Hematopoietic multipotent progenitor cell treated with erythropoietin and hydrocortisone succinate and interleukin-3 and kit ligand, for 15 days (in vitro differentiated cells): ENCODE measurements at regions not wholly inside any gene's neighbourhood (a gene's known extent, or its start where the extent isn't known, plus 50 kb on each side); places are given as distances from the start of the nearest gene placed in this dataset.

Experiments used
- DNase-seq: peaks from one replicate; pipeline ENCODE4 v3.0.0-alpha.2; 2015; ENCODE audit warnings: low spot score

GRCh38 chrX:107502316-107502715 is 52.9 kb downstream of the FRMPD3 start:
- DNase-seq: no peak

DNA sequence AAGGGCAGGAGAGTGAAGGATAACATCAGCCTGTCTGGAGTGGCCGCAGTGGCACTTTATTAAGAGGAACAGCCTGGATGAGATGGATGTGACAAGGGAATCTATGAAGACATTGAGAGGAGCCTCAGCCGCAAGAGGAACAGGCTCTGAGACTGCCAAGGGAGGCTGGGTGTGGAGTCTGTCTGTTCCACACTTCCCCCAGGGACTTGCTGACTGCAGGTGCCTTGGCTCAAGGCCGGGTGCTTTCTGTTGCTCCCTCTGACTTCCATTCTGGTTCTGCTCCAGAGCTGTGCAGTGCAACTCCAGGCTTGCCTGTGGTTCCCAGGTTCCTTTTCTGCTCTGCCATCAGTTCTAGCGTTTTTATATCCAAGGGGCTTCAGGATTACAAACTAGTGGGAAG is 54.6 kb downstream of the FRMPD3 start:
- DNase-seq: no peak

GRCh38 chrX:107505223-107505622 is 55.8 kb downstream of the FRMPD3 start:
- DNase-seq: no peak

GRCh38 chrX:107506596-107507031 is 57.2 kb downstream of the FRMPD3 start:
- DNase-seq: no peak

- no peak for DNase-seq
These were observed 57.8 kb downstream of the FRMPD3 start for GRCh38 chrX:107507093-107507743.

DNA sequence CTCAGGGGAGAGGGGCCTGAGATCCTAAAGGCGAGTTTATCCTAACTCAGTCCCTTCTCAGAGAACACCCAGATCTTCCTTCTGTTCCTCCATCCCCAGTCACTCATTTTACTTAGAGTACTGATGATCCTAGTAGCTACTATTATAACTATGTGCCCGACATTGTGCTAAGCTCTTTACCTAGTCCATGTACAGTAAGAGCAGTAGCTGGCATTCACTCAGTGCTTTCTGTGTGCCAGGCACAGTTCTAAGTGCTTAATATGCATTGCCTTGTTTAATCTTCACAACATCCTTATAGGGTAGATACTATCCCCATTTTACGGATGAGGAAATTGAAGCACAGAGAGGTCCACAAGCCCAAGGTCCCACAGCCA is 58.3 kb downstream of the FRMPD3 start:
- no peak for DNase-seq

DNA sequence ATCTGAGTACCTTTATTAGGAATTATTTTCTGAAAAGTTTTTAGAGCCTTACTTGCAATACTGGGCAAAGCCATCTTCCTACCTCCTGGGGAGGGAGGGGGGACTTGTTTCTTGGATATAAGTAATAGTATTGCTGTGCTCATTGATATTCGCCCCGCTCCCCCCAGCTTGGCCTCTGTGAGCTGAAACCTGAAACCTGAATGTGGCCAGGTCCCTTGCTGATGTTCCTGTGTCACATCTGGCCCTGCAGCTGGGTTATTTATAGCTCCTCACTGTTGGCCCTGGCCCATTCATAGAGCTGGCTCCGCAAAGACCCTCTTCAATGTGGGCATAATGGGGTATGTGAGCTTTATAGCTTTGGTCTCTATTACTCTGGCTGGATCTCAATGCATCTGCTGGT is 59.5 kb downstream of the FRMPD3 start:
- DNase-seq: no peak

GRCh38 chrX:107514944-107515343 is 65.5 kb downstream of the FRMPD3 start:
- DNase-seq: no peak

- no peak for DNase-seq
These were observed 72.6 kb downstream of the FRMPD3 start for GRCh38 chrX:107521877-107522586.

GRCh38 chrX:107522901-107523300 is 73.4 kb downstream of the FRMPD3 start:
- DNase-seq: no peak

DNA sequence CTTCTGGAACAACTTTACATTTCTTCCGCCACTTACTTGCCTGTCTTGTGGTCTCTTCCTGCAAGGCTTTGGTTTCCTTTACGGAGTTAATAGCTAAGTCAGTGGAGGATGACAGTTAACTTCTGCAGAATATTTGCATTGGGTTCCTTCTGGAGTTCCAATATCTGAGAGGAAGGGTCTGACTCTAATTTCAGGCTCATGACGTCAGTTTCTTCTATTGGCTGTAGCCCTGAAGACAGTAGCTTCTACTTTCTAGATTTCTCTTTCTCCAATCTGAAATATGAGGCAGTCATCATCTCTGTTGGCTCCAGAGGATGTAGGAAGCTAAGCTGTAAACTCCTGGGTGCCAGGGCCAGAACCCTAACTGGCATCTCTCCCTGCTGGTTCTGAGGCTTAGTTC is 76.7 kb downstream of the FRMPD3 start:
- DNase-seq: no peak

DNA sequence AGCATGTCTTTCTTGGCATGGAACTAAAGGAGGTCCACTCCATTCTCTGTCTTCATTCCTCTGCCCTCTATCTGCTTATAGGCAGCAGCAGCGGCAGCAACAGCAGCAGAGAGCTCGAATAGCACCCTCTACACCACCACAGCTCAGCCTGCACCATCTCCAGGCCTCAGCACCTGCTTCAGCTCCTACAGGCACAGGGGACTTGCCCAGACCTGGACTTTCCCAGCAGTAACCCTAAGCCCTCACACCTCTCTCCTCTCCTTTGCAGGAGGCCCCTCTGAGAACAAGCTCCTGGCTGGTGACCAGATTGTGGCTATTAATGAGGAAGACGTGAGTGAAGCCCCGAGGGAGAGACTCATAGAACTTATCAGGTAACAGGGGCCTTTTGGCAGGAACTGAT is 80.7 kb downstream of the FRMPD3 start:
- DNase-seq: no peak

DNA sequence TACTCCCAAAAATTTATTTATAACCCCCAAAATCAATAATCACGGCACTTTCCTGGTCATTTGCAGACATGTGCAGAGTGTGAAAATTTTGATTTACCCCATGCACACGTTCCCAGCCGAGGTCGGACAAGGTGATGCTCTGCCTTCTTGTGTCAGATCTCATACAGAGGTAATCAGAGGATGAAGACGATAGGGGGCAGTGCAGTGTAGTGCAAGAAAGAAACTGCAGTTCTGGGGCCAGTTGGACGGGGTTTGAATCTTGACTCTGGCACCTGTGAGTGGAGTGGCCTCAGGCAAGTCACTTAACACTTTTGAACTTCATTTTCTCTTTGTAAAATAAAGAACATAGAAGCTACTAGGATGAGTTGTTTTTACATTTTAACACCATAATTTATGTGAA is 88.4 kb downstream of the FRMPD3 start:
- DNase-seq: peak; percentile 43

- no peak for DNase-seq
These were observed 87.1 kb upstream of the PRPS1 start for GRCh38 chrX:107541244-107541643.

- DNase-seq: no peak
These were observed 86.3 kb upstream of the PRPS1 start for GRCh38 chrX:107542040-107542439.

- no peak for DNase-seq
These were observed 85.8 kb upstream of the PRPS1 start for GRCh38 chrX:107542500-107542899.

DNA sequence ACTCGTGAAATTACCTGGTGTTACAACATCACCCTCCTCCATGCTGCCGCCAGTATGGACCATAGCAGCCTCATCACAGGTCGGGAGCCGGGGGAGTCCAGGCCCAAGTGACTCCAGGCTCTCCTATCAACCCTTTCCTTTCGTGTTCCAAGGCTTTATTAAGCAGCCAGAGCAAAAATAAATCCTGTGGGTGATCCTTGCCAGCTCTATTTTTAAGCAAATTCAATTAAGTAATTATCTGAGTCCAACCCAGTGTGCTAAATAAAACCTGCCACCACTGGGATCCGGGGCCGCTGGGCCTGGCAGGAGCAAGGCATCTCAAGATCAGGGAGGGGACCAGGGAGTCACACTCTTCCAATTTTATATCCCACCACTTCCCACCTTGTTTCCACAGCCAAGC is 80.7 kb upstream of the PRPS1 start:
- DNase-seq: no peak

GRCh38 chrX:107548775-107549174 is 79.5 kb upstream of the PRPS1 start:
- DNase-seq: no peak

GRCh38 chrX:107549504-107549903 is 78.8 kb upstream of the PRPS1 start:
- DNase-seq: no peak

DNA sequence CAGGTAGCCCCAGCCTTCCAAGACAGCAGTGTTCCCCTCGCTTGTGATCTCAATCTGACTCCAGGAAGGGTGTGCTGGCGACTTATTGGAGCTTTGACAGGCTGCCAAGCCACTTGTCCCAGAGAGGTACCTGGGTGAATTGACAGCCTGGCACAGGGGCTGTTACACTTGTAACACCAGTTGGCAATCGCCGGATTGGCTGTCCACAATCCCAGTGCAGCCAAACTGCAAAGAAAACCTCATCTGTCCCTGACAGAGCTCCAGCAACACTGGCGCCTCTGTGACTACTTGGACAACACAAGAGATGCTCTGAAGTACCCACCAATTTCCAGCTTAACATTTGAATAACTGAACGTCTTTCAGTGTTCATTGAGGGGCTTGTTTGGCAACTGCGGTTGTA is 76.8 kb upstream of the PRPS1 start:
- no peak for DNase-seq

- no peak for DNase-seq
These were observed 75.4 kb upstream of the PRPS1 start for GRCh38 chrX:107552930-107553329.

DNA sequence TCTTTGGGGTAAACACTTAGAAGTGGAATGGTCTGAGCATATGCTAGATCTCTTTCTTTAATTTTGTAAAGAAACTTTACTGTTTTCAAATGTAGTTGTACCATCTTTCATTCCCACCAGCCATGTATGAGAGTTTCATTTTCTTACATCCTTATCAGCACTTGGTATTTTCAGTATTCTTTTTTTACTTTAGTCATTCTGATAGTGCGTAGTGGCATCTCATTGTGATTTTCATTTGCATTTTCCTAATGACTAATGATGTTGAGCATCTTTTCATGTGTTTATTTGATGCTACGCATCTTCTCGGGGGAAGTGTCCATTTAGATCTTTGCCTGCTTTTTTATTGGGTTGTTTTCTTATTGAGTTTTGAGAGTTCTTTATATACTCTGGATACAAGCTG is 71.3 kb upstream of the PRPS1 start:
- DNase-seq: no peak

GRCh38 chrX:107559506-107559905 is 68.8 kb upstream of the PRPS1 start:
- no peak for DNase-seq

DNA sequence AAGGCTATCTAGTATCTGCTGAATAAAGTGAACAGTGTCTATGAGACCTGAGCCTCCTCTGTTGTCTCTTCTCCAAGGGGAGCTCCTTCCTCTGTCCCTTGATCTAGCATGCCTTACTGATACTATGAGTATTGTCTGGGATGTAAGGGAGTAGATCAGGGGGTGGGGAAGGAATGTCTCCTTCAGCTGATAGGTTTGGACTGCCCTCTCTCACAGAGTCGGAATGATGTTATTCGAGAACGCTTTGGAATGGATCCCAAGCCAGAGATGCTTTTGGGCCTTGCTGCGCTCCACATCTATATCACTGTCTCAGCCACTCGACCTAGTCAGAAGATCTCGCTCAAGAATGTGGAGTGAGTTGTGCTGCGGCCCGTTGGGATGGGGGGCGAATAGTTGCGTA is 68.3 kb upstream of the PRPS1 start:
- no peak for DNase-seq
